Bronchial epithelial cell (primary cell): ENCODE measurements at regions not wholly inside any gene's neighbourhood (a gene's known extent, or its start where the extent isn't known, plus 50 kb on each side); places are given as distances from the start of the nearest gene placed in this dataset.
A peak's percentile ranks its signal among the peaks of the same experiment; 100 is the strongest.

Source experiments
- DNase-seq: peaks from one replicate; pipeline ENCODE4 v3.0.0-alpha.2; 2010; ENCODE audit warnings: low read depth
- FAIRE-seq: peaks from 2 replicates; lab custom pipeline; 2011; peaks lifted over from hg19 to GRCh38; lab: Jason Lieb, UNC
- H3K27me3 ChIP-seq: 2 replicates; pipeline ENCODE4 v1.5.1; 2011; ENCODE audit warnings: low read length; ENCODE audit not compliant: control insufficient read depth, insufficient read depth
- H3K36me3 ChIP-seq: 2 replicates; pipeline ENCODE4 v1.5.1; 2011; ENCODE audit warnings: low read length; ENCODE audit not compliant: control insufficient read depth, insufficient read depth
- H3K4me3 ChIP-seq: 2 replicates; pipeline ENCODE4 v1.5.1; 2011; ENCODE audit warnings: mild to moderate bottlenecking, low read depth, low read length, control low read depth
- TF ChIP-seq, protein P1 (sequence below): IDR thresholded peaks from 2 replicates; pipeline ENCODE4 v1.5.1; 2011; ENCODE audit warnings: mild to moderate bottlenecking, moderate library complexity, low read length, control low read depth, inconsistent platforms; ENCODE audit not compliant: insufficient read depth, severe bottlenecking

- DNase-seq, result peak; percentile 29
- no peak for FAIRE-seq
- TF ChIP-seq, protein P1, sequence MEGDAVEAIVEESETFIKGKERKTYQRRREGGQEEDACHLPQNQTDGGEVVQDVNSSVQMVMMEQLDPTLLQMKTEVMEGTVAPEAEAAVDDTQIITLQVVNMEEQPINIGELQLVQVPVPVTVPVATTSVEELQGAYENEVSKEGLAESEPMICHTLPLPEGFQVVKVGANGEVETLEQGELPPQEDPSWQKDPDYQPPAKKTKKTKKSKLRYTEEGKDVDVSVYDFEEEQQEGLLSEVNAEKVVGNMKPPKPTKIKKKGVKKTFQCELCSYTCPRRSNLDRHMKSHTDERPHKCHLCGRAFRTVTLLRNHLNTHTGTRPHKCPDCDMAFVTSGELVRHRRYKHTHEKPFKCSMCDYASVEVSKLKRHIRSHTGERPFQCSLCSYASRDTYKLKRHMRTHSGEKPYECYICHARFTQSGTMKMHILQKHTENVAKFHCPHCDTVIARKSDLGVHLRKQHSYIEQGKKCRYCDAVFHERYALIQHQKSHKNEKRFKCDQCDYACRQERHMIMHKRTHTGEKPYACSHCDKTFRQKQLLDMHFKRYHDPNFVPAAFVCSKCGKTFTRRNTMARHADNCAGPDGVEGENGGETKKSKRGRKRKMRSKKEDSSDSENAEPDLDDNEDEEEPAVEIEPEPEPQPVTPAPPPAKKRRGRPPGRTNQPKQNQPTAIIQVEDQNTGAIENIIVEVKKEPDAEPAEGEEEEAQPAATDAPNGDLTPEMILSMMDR, result no peak
- no peak overlapping the region for H3K4me3 ChIP-seq
- no peaks in the 10 kb centered on the region for H3K27me3 ChIP-seq
- no peaks in the 10 kb centered on the region for H3K36me3 ChIP-seq
Observed at GRCh38 chr4:30495251-30495650, 224.9 kb upstream of the PCDH7 start.

DNA sequence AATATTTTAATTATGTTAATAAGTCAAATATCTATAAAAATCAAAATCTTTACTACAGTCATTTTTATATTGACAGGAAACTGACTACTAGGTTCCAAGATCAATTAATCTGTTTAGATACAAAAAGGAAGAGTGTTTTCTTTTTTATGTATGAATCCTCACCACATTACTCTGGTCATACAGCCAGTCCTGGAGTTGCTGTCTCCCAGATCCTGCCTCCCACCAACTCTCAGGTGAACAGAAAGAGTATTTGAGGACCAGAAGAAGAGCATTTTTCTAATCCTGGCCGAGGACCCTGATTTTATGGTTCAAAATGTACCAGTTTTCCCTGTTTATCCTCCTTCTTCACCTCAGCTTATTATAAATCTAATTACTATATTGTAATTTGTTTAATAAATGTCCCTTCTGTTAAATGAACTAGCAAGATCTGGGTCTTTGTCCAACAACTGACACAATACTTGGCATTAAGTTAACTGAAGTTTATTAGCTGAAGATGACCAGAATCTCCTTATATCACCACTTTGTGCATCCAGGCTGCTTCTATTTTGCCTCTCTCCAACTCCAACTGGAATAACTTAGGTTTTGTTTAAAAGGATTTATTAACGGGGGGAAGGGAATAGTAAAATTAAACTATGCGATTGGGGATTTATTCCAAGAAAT lies 224.4 kb upstream of the PCDH7 start:
- no peaks in the 10 kb centered on the region for H3K27me3 ChIP-seq
- DNase-seq (no peak), FAIRE-seq (no peak)
- H3K4me3 ChIP-seq, result no peak overlapping the region
- TF ChIP-seq, protein P1, result no peak
- no peaks in the 10 kb centered on the region for H3K36me3 ChIP-seq

DNA sequence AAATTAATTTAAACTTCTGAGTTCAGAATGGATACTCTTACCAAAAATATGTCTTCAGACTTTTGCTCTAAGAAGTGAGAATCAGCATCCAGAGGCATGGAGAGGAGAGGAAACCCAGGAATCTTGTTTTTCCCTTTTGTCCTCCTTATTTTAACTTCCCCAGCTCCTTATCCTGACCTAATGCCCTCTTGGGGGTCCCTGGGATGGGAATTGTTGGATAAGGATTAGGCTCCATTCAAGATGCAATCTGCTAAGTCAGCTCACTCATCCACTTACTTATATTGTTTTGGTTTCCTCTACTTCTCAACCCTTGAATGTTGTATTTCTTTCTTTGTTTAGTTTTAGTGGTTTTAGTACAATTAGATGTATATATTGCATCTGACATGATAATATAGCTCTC lies 208.4 kb upstream of the PCDH7 start:
- DNase-seq, result no peak
- Histone ChIP-seq H3K4me3 (no peak overlapping the region), H3K27me3 (no peaks in the 10 kb centered on the region), H3K36me3 (no peaks in the 10 kb centered on the region)
- TF ChIP-seq, protein P1, result no peak
- FAIRE-seq, result no peak

DNA sequence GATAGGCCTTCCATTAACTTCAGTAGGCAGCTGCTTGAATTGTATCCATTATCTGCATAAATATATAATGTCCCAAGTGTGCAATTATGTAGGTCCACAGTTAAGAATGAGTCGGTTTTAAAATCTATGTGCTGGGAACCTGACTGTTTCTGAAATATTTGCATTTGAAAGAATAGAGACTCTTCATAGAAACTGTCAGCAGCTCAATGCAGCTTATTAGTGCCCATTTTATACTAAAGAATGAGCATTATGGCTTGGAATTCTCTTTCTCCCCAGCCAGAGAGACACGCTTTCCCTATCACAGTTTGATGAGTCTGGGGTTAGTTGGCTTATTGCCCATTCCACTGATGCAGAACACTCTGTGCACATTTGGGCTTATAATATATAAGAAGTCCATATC lies 202.0 kb upstream of the PCDH7 start:
- TF ChIP-seq, protein P1, result no peak
- FAIRE-seq (no peak), DNase-seq (no peak)
- H3K4me3 ChIP-seq, result no peak overlapping the region
- no peaks in the 10 kb centered on the region for H3K36me3 ChIP-seq
- no peaks in the 10 kb centered on the region for H3K27me3 ChIP-seq

GRCh38 chr4:30525662-30526315 lies 194.4 kb upstream of the PCDH7 start:
- Histone ChIP-seq H3K4me3 (no peak overlapping the region), H3K27me3 (no peaks in the 10 kb centered on the region), H3K36me3 (no peaks in the 10 kb centered on the region)
- FAIRE-seq, result no peak
- TF ChIP-seq, protein P1, result no peak
- no peak for DNase-seq

- no peak for DNase-seq
- no peak overlapping the region for H3K4me3 ChIP-seq
- H3K27me3 ChIP-seq, result no peaks in the 10 kb centered on the region
- FAIRE-seq, result no peak
- TF ChIP-seq, protein P1, result no peak
- no peaks in the 10 kb centered on the region for H3K36me3 ChIP-seq
Observed at GRCh38 chr4:30535255-30535654, 184.9 kb upstream of the PCDH7 start.
